ENCODE measurements at regions not wholly inside any gene's neighbourhood (a gene's known extent, or its start where the extent isn't known, plus 50 kb on each side); places are given as distances from the start of the nearest gene placed in this dataset.

GRCh38 chr1:84090447-84091245 lies 53.4 kb upstream of the PRKACB start:
- no peak for TF ChIP-seq CTCF (IDR thresholded peaks at IDR 0.05)
- TF ChIP-seq EP300 (IDR thresholded peaks at IDR 0.05): no peak
- TF ChIP-seq POLR2A (IDR thresholded peaks at IDR 0.05): no peak

Data from ovary (tissue), 3 donors.